SH-SY5Y (cell line): ENCODE measurements at regions not wholly inside any gene's neighbourhood (a gene's known extent, or its start where the extent isn't known, plus 50 kb on each side); places are given as distances from the start of the nearest gene placed in this dataset.

Source experiments
- GATA2 ChIP-seq: IDR thresholded peaks from 2 replicates; pipeline ENCODE4 v1.6.1; 2011; ENCODE audit warnings: mild to moderate bottlenecking, low read depth, low read length
- GATA3 ChIP-seq: IDR thresholded peaks from 2 replicates; pipeline ENCODE4 v1.6.1; 2011; ENCODE audit warnings: low read depth, mild to moderate bottlenecking, low read length, moderate library complexity

DNA sequence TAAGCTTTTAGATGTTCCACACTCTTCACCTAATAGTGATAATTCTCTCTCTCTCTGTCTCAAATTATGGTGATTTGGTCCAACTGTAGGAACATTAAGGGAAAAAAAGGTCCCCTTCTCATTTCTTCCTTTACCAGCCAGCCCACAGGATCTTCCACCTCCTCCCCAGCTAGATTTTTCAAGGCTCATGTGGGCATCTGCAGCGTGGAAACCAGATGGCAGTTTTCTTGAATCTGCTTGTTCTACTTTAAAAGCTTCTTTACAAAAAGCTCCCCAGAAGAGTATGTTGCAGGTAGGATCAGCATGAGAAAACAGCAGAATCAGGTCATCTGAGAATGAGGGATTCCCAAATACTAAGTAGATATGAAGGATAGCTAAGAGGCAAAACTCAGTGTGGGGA, 208.6 kb upstream of the PFN2 start:
- TF ChIP-seq GATA3 (no peak), GATA2 (no peak)
